Ishikawa (cell line): ENCODE measurements at regions not wholly inside any gene's neighbourhood (a gene's known extent, or its start where the extent isn't known, plus 50 kb on each side); places are given as distances from the start of the nearest gene placed in this dataset.

Source experiments
- CREB1 ChIP-seq: IDR thresholded peaks from 2 replicates; pipeline ENCODE4 v1.6.1; 2012; ENCODE audit warnings: low read depth
- TCF12 ChIP-seq: IDR thresholded peaks from 2 replicates; pipeline ENCODE4 v1.6.1; 2012; ENCODE audit warnings: low read depth
- TEAD4 ChIP-seq: IDR thresholded peaks from 2 replicates; pipeline ENCODE4 v1.6.1; 2012
- USF1 ChIP-seq: IDR thresholded peaks from 2 replicates; pipeline ENCODE4 v1.6.1; 2012
- YY1 ChIP-seq: IDR thresholded peaks from 2 replicates; pipeline ENCODE4 v1.6.1; 2012; ENCODE audit warnings: low read depth
- TF ChIP-seq, protein P1 (sequence below): IDR thresholded peaks from 2 replicates; pipeline ENCODE4 v1.6.1; 2012; ENCODE audit warnings: low read depth, mild to moderate bottlenecking

- no peak for TF ChIP-seq TCF12
- TF ChIP-seq USF1 = no peak
- TF ChIP-seq, protein P1, sequence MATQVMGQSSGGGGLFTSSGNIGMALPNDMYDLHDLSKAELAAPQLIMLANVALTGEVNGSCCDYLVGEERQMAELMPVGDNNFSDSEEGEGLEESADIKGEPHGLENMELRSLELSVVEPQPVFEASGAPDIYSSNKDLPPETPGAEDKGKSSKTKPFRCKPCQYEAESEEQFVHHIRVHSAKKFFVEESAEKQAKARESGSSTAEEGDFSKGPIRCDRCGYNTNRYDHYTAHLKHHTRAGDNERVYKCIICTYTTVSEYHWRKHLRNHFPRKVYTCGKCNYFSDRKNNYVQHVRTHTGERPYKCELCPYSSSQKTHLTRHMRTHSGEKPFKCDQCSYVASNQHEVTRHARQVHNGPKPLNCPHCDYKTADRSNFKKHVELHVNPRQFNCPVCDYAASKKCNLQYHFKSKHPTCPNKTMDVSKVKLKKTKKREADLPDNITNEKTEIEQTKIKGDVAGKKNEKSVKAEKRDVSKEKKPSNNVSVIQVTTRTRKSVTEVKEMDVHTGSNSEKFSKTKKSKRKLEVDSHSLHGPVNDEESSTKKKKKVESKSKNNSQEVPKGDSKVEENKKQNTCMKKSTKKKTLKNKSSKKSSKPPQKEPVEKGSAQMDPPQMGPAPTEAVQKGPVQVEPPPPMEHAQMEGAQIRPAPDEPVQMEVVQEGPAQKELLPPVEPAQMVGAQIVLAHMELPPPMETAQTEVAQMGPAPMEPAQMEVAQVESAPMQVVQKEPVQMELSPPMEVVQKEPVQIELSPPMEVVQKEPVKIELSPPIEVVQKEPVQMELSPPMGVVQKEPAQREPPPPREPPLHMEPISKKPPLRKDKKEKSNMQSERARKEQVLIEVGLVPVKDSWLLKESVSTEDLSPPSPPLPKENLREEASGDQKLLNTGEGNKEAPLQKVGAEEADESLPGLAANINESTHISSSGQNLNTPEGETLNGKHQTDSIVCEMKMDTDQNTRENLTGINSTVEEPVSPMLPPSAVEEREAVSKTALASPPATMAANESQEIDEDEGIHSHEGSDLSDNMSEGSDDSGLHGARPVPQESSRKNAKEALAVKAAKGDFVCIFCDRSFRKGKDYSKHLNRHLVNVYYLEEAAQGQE = no peak
- no peak for TF ChIP-seq YY1
- TF ChIP-seq TEAD4 = no peak
- no peak for TF ChIP-seq CREB1
Observed at GRCh38 chr13:28566891-28567290, 72.0 kb upstream of the FLT1 start.
